Right lobe of liver (tissue), 4 donors: ENCODE measurements at regions not wholly inside any gene's neighbourhood (a gene's known extent, or its start where the extent isn't known, plus 50 kb on each side); places are given as distances from the start of the nearest gene placed in this dataset.

ENCODE experiments used
- POLR2A ChIP-seq: fragments of 450-650 bp; IDR thresholded peaks from one replicate; pipeline ENCODE4 v1.6.1; 2017; ENCODE audit warnings: antibody characterized with exemption, mild to moderate bottlenecking
- TF ChIP-seq, protein P1 (sequence below), 4 donors: fragments of 200-600 bp in 3 of 4; fragments of 450-650 bp in 1 of 4; IDR thresholded peaks; one replicate each; pipeline versions ENCODE4 v1.5.1 to v1.8.0; 2016 to 2022; ENCODE audit warnings: antibody characterized with exemption in 4 of 4, mild to moderate bottlenecking in 2 of 4
- donor health status: DM: no; HTN: no; CAD: no.
- donor health status: DM: no; HTN: no; CAD: no.
- donor health status: DM: no; HTN: yes; CAD: no.

DNA sequence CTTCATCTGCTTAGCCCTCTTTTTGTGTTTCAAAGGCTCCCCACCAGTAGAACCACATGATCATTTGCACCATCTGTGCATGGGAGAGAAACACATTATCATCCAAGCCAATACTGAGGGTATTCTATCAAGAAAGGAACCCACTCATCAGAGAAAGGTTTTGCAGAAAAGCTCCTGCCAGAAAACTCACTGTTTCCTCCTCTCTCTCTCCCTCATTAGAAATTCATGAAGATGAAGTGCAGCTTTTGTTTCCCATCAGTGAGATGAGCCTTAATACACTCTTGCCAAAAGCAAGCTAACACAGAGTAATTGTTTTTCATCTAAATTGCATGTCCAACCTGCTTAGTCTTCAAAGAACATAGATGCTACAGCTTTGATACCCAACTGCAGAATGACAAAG, 142.4 kb upstream of the GRAMD2B start:
- TF ChIP-seq, protein P1, sequence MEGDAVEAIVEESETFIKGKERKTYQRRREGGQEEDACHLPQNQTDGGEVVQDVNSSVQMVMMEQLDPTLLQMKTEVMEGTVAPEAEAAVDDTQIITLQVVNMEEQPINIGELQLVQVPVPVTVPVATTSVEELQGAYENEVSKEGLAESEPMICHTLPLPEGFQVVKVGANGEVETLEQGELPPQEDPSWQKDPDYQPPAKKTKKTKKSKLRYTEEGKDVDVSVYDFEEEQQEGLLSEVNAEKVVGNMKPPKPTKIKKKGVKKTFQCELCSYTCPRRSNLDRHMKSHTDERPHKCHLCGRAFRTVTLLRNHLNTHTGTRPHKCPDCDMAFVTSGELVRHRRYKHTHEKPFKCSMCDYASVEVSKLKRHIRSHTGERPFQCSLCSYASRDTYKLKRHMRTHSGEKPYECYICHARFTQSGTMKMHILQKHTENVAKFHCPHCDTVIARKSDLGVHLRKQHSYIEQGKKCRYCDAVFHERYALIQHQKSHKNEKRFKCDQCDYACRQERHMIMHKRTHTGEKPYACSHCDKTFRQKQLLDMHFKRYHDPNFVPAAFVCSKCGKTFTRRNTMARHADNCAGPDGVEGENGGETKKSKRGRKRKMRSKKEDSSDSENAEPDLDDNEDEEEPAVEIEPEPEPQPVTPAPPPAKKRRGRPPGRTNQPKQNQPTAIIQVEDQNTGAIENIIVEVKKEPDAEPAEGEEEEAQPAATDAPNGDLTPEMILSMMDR (IDR thresholded peaks at IDR 0.05), result no peak
- no peak for TF ChIP-seq POLR2A
